ENCODE measurements at regions not wholly inside any gene's neighbourhood (a gene's known extent, or its start where the extent isn't known, plus 50 kb on each side); places are given as distances from the start of the nearest gene placed in this dataset.
"Not testable (repeated sequence)": the region's sequence is repeated elsewhere in the genome, so short reads cannot be mapped to it uniquely, and the experiment has no call there.

DNA sequence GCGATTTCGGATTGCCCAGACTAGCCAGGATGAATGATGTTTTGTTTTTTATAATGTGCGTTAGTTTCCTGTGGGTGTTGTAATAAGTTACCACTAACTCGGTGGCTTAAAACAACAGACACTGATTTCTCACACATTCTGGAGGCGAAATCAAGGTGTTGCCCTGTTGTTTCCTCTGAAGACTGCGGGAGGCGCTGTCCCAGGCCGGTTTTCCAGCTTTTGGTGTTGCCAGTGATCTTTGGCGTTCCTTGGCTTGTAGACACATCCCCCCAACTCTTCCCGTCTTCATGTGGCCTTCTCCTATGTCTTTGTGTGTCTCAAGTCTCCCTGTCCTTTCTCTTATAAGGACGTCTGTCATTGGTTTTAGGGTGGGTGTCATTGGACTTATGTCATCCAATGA is 267.7 kb downstream of the AACS start:
- Histone ChIP-seq H3K27ac (ENCODE audit: low read depth in 2 of 2, low read length in 1 of 2) (no peak overlapping the region), H3K4me1 (ENCODE audit: control insufficient read depth in 2 of 2, insufficient read depth in 2 of 2, low read length in 1 of 2) (no peaks in the 10 kb centered on the region), H3K9me3 (ENCODE audit: control insufficient read depth in 2 of 2, insufficient read depth in 1 of 2, low read depth in 1 of 2, low read length in 1 of 2) (peaks cover 0 to 7% of the 10 kb centered on the region in 2 donors), H3K36me3 (ENCODE audit: control insufficient read depth in 2 of 2, insufficient read depth in 2 of 2, low read length in 1 of 2) (no peaks in the 10 kb centered on the region), H3K27me3 (ENCODE audit: control insufficient read depth in 1 of 2, insufficient read depth in 2 of 2, low read length in 2 of 2) (no peaks in the 10 kb centered on the region), H3K4me3 (ENCODE audit: low read depth in 1 of 2, low read length in 2 of 2) (no peak overlapping the region)
- 62 to 65% methylated on average over 11 of the region's 11 CpGs for WGBS, 2 donors

DNA sequence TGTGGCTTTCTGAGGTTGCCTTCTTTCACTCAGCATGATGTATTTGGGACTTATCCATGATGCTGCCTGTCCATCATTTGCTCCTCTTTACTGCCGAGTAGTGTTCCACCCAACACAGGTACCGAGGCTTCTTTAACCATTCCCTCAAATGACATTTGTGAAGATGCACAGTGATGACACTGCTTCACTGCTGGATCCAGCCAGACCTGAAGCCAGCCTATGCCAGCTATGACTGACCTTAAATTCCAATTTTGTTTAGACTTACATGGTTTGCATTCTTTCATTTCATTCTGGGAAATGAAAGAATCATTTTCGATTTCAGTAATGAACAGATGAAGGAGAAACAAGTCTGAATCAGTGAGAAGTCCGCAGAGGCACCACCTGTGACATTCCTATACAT is 271.0 kb downstream of the AACS start:
- Histone ChIP-seq H3K27ac (ENCODE audit: low read depth in 2 of 2, low read length in 1 of 2) (no peak overlapping the region), H3K9me3 (ENCODE audit: control insufficient read depth in 2 of 2, insufficient read depth in 1 of 2, low read depth in 1 of 2, low read length in 1 of 2) (peaks cover 0 to 2% of the 10 kb centered on the region in 2 donors), H3K4me1 (ENCODE audit: control insufficient read depth in 2 of 2, insufficient read depth in 2 of 2, low read length in 1 of 2) (no peaks in the 10 kb centered on the region), H3K36me3 (ENCODE audit: control insufficient read depth in 2 of 2, insufficient read depth in 2 of 2, low read length in 1 of 2) (no peaks in the 10 kb centered on the region), H3K27me3 (ENCODE audit: control insufficient read depth in 1 of 2, insufficient read depth in 2 of 2, low read length in 2 of 2) (no peaks in the 10 kb centered on the region), H3K4me3 (ENCODE audit: low read depth in 1 of 2, low read length in 2 of 2) (no peak overlapping the region)
- 73 to 78% methylated on average over 4 of the region's 4 CpGs for WGBS, 2 donors

DNA sequence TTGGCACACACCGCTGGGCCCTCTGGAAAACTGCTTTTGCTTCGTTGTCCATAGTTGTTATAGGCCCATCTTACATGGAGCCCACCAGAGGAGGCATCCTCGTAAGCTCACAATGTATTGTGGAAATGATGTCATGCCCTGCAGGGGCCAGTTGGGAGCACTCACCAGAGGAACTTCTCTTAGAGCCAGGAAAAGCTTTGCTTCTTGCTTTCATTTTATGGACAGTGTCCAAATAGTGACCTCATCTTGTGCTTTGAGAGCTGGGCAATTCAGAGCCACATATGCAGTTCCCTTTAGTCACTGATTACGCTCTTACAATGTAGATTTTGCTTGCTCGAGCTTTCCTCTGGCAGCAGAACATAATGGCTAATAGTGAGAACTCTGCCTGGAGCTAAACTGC is 275.6 kb downstream of the AACS start:
- no peak overlapping the region for H3K4me3 ChIP-seq (ENCODE audit: low read depth in 1 of 2, low read length in 2 of 2)
- 28 to 35% methylated on average over 5 of the region's 5 CpGs for WGBS, 2 donors
- H3K27me3 ChIP-seq (ENCODE audit: control insufficient read depth in 1 of 2, insufficient read depth in 2 of 2, low read length in 2 of 2), result no peaks in the 10 kb centered on the region
- no peak overlapping the region for H3K27ac ChIP-seq (ENCODE audit: low read depth in 2 of 2, low read length in 1 of 2)
- H3K4me1 ChIP-seq (ENCODE audit: control insufficient read depth in 2 of 2, insufficient read depth in 2 of 2, low read length in 1 of 2), result no peaks in the 10 kb centered on the region
- H3K9me3 ChIP-seq (ENCODE audit: control insufficient read depth in 2 of 2, insufficient read depth in 1 of 2, low read depth in 1 of 2, low read length in 1 of 2), result peaks cover 0 to 2% of the 10 kb centered on the region in 2 donors
- no peaks in the 10 kb centered on the region for H3K36me3 ChIP-seq (ENCODE audit: control insufficient read depth in 2 of 2, insufficient read depth in 2 of 2, low read length in 1 of 2)

DNA sequence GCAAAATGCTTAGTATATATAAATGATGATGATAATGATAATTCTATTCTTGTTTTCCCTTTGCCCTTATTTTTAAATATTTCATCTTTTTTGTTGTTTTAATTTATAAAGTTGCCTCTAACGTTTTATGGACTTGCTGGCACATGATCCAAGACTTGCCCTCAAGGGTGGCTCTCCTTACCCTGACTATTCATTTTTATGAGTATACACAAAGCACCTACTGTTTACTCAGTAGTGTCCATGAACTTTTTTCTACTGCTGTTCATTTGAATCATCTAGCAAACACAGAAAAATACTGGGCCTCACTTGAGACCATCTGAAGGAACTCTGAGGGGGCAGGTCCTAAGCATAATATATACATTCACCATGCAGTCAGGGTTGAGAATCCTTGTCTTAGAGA is 276.2 kb downstream of the AACS start:
- Histone ChIP-seq H3K4me3 (ENCODE audit: low read depth in 1 of 2, low read length in 2 of 2) (no peak overlapping the region), H3K36me3 (ENCODE audit: control insufficient read depth in 2 of 2, insufficient read depth in 2 of 2, low read length in 1 of 2) (no peaks in the 10 kb centered on the region), H3K4me1 (ENCODE audit: control insufficient read depth in 2 of 2, insufficient read depth in 2 of 2, low read length in 1 of 2) (no peaks in the 10 kb centered on the region), H3K27ac (ENCODE audit: low read depth in 2 of 2, low read length in 1 of 2) (no peak overlapping the region), H3K9me3 (ENCODE audit: control insufficient read depth in 2 of 2, insufficient read depth in 1 of 2, low read depth in 1 of 2, low read length in 1 of 2) (peaks cover 0 to 2% of the 10 kb centered on the region in 2 donors), H3K27me3 (ENCODE audit: control insufficient read depth in 1 of 2, insufficient read depth in 2 of 2, low read length in 2 of 2) (no peaks in the 10 kb centered on the region)
- 18 to 39% methylated on average over 1 of the region's 1 CpG for WGBS, 2 donors

DNA sequence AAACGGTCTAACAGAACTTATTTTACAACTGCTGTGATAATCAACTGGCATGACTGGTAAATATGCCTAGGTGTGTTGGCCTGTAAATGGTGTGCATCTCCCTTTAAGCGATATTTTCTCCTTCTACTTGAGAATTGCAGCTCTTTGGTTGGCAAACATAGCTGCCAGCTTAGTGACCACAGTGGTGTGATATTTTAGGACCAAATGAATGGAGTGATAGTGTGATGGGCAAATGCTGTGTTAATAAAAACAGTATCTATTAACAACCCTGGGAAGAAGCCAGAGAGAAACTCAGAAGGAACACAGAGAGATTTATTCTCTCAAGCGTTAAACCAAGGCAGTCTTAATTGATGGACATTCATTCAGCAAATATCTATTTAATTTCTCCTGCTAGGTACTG is 278.4 kb downstream of the AACS start:
- WGBS, 2 donors, result 80 to 91% methylated on average over 3 of the region's 3 CpGs
- no peaks in the 10 kb centered on the region for H3K9me3 ChIP-seq (ENCODE audit: control insufficient read depth in 2 of 2, insufficient read depth in 1 of 2, low read depth in 1 of 2, low read length in 1 of 2)
- H3K27me3 ChIP-seq (ENCODE audit: control insufficient read depth in 1 of 2, insufficient read depth in 2 of 2, low read length in 2 of 2), result no peaks in the 10 kb centered on the region
- no peaks in the 10 kb centered on the region for H3K4me1 ChIP-seq (ENCODE audit: control insufficient read depth in 2 of 2, insufficient read depth in 2 of 2, low read length in 1 of 2)
- H3K27ac ChIP-seq (ENCODE audit: low read depth in 2 of 2, low read length in 1 of 2), result no peak overlapping the region
- H3K36me3 ChIP-seq (ENCODE audit: control insufficient read depth in 2 of 2, insufficient read depth in 2 of 2, low read length in 1 of 2), result no peaks in the 10 kb centered on the region
- H3K4me3 ChIP-seq (ENCODE audit: low read depth in 1 of 2, low read length in 2 of 2), result no peak overlapping the region

DNA sequence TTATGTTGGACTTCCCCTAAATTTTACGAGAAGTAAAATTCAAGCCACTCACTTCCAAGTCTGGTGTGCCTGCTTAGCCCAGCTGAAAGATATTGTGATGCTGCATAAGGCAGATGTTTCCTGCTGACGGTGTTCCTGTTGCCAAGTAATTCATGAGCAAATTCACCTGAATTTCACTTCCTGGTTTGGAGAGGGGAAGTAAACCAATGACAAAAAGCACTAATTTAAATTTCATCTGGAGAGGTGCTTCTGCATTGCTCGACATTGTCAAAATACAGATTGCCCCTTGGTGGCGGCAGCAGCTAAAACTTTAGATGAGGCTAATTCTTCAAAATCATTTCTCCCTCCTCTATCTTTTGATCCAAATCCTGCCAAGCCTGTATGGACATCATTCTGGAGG is 281.1 kb downstream of the AACS start:
- Histone ChIP-seq H3K27ac (ENCODE audit: low read depth in 2 of 2, low read length in 1 of 2) (no peak overlapping the region), H3K36me3 (ENCODE audit: control insufficient read depth in 2 of 2, insufficient read depth in 2 of 2, low read length in 1 of 2) (no peaks in the 10 kb centered on the region), H3K27me3 (ENCODE audit: control insufficient read depth in 1 of 2, insufficient read depth in 2 of 2, low read length in 2 of 2) (no peaks in the 10 kb centered on the region), H3K4me1 (ENCODE audit: control insufficient read depth in 2 of 2, insufficient read depth in 2 of 2, low read length in 1 of 2) (no peaks in the 10 kb centered on the region), H3K4me3 (ENCODE audit: low read depth in 1 of 2, low read length in 2 of 2) (no peak overlapping the region), H3K9me3 (ENCODE audit: control insufficient read depth in 2 of 2, insufficient read depth in 1 of 2, low read depth in 1 of 2, low read length in 1 of 2) (no peaks in the 10 kb centered on the region)
- WGBS, 2 donors, result 22 to 35% methylated on average over 4 of the region's 4 CpGs

DNA sequence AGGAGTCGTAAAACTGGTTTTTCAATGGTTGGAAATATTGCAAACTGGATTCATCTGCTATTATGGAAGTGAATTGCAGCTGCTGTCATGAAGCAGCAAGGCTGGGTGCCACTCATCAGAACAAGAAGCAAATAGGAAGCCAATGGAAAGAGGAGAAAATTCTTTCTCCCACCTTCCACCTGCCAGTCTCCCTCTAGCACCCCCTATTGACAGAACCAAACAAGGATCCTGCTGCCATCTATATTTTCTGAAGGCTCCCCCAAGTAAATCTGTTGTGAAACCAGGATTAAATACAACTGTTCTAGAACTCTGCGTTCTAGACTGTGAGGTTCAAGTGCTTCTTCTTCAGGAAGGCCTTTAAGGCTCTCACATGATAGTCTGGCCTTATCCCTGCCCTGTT is 286.6 kb downstream of the AACS start:
- no peaks in the 10 kb centered on the region for H3K36me3 ChIP-seq (ENCODE audit: control insufficient read depth in 2 of 2, insufficient read depth in 2 of 2, low read length in 1 of 2)
- no peak overlapping the region for H3K4me3 ChIP-seq (ENCODE audit: low read depth in 1 of 2, low read length in 2 of 2)
- H3K27ac ChIP-seq (ENCODE audit: low read depth in 2 of 2, low read length in 1 of 2), result no peak overlapping the region
- 82 to 87% methylated on average over 2 of the region's 2 CpGs for WGBS, 2 donors
- H3K4me1 ChIP-seq (ENCODE audit: control insufficient read depth in 2 of 2, insufficient read depth in 2 of 2, low read length in 1 of 2), result no peaks in the 10 kb centered on the region
- H3K9me3 ChIP-seq (ENCODE audit: control insufficient read depth in 2 of 2, insufficient read depth in 1 of 2, low read depth in 1 of 2, low read length in 1 of 2), result peaks cover 0 to 3% of the 10 kb centered on the region in 2 donors
- no peaks in the 10 kb centered on the region for H3K27me3 ChIP-seq (ENCODE audit: control insufficient read depth in 1 of 2, insufficient read depth in 2 of 2, low read length in 2 of 2)

DNA sequence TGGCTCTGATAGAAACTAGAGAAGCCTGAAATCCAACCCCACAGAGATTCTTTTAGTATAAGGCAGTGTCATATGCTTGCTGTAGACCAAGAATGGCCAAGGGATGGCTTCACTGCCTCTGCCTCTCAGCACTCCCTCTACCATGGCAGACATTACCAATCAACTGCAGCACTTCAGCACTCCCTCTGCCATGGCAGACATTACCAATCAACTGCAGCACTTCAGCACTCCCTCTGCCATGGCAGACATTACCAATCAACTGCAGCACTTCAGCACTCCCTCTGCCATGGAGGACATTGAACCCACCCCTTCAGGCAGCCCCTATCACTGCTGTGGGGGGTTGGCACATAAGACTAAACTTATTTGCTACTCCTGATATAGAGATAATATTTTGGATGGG is 287.8 kb downstream of the AACS start:
- not testable (repeated sequence) for H3K27ac ChIP-seq (ENCODE audit: low read depth in 2 of 2, low read length in 1 of 2); H3K36me3 ChIP-seq (ENCODE audit: control insufficient read depth in 2 of 2, insufficient read depth in 2 of 2, low read length in 1 of 2); H3K9me3 ChIP-seq (ENCODE audit: control insufficient read depth in 2 of 2, insufficient read depth in 1 of 2, low read depth in 1 of 2, low read length in 1 of 2); H3K4me1 ChIP-seq (ENCODE audit: control insufficient read depth in 2 of 2, insufficient read depth in 2 of 2, low read length in 1 of 2); H3K27me3 ChIP-seq (ENCODE audit: control insufficient read depth in 1 of 2, insufficient read depth in 2 of 2, low read length in 2 of 2); H3K4me3 ChIP-seq (ENCODE audit: low read depth in 1 of 2, low read length in 2 of 2)

DNA sequence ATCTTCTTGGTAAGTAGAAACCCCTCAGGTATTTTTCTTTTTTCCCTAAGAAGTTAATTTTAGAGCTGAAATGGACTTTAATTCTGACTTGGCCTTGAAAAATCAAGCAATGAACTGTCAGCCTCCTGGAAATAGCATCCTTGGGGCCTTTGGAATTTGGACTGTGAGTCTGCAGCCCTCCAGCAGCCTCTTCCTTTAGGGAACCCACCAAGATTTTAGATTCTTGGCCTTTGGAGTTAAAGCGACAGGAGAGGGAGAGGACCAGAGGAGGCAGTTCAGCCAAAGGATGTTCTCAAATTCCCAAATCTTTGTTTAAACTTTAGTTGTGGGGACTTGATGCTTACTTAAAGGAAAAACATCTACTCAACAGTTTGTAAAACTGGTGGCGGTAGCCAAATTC is 288.6 kb downstream of the AACS start:
- H3K27ac ChIP-seq (ENCODE audit: low read depth in 2 of 2, low read length in 1 of 2), result no peak overlapping the region
- 93 to 98% methylated on average over 2 of the region's 2 CpGs for WGBS, 2 donors
- no peaks in the 10 kb centered on the region for H3K4me1 ChIP-seq (ENCODE audit: control insufficient read depth in 2 of 2, insufficient read depth in 2 of 2, low read length in 1 of 2)

DNA sequence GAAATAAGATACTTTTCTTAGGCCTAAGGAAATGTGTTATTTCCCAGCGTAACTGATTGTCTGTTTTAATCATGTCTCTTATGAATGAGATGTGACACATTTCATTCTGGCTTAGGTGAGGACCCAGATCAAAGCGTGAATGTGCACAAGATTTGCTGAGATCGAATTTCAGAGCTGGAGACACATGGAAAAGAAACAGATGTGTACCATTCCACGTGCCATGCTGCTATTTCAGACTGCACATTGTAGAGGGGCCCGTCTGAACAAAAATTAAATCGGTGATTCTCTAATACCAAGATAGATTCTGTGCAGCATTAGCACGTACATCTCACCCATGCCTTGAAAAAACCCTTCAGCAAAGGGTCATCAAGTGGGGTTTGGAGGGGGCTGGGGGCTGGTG is 290.4 kb downstream of the AACS start:
- no peaks in the 10 kb centered on the region for H3K4me1 ChIP-seq (ENCODE audit: control insufficient read depth in 2 of 2, insufficient read depth in 2 of 2, low read length in 1 of 2)
- no peak overlapping the region for H3K4me3 ChIP-seq (ENCODE audit: low read depth in 1 of 2, low read length in 2 of 2)
- 52 to 54% methylated on average over 7 of the region's 7 CpGs for WGBS, 2 donors
- H3K9me3 ChIP-seq (ENCODE audit: control insufficient read depth in 2 of 2, insufficient read depth in 1 of 2, low read depth in 1 of 2, low read length in 1 of 2), result peaks cover 0 to 3% of the 10 kb centered on the region in 2 donors
- H3K27me3 ChIP-seq (ENCODE audit: control insufficient read depth in 1 of 2, insufficient read depth in 2 of 2, low read length in 2 of 2), result no peaks in the 10 kb centered on the region
- H3K27ac ChIP-seq (ENCODE audit: low read depth in 2 of 2, low read length in 1 of 2), result no peak overlapping the region
- no peaks in the 10 kb centered on the region for H3K36me3 ChIP-seq (ENCODE audit: control insufficient read depth in 2 of 2, insufficient read depth in 2 of 2, low read length in 1 of 2)

More for the DNA sequence above, 288.6 kb downstream of the AACS start:
- Histone ChIP-seq H3K27me3 (ENCODE audit: control insufficient read depth in 1 of 2, insufficient read depth in 2 of 2, low read length in 2 of 2) (no peaks in the 10 kb centered on the region), H3K9me3 (ENCODE audit: control insufficient read depth in 2 of 2, insufficient read depth in 1 of 2, low read depth in 1 of 2, low read length in 1 of 2) (peaks cover 0 to 3% of the 10 kb centered on the region in 2 donors), H3K36me3 (ENCODE audit: control insufficient read depth in 2 of 2, insufficient read depth in 2 of 2, low read length in 1 of 2) (no peaks in the 10 kb centered on the region), H3K4me3 (ENCODE audit: low read depth in 1 of 2, low read length in 2 of 2) (no peak overlapping the region)
